Smooth muscle cell (in vitro differentiated cells): ENCODE measurements at regions not wholly inside any gene's neighbourhood (a gene's known extent, or its start where the extent isn't known, plus 50 kb on each side); places are given as distances from the start of the nearest gene placed in this dataset.
"Not testable (repeated sequence)": the region's sequence is repeated elsewhere in the genome, so short reads cannot be mapped to it uniquely, and the experiment has no call there.

Source experiments
- DNase-seq: peaks from one replicate; lab custom pipeline; 2025; ENCODE audit not compliant: unreplicated experiment; lab: John Stamatoyannopoulos, UW
- H2AFZ ChIP-seq: fragments of 200-600 bp; sonication (generic); 2 replicates; pipeline ENCODE4 v1.6.0; 2016; ENCODE audit warnings: antibody characterized with exemption, low read depth, mild to moderate bottlenecking
- H3F3A ChIP-seq: fragments of 200-600 bp; sonication (generic); 2 replicates; pipeline ENCODE4 v1.6.0; 2017; ENCODE audit warnings: antibody characterized with exemption, low read depth
- H3K27ac ChIP-seq: fragments of 200-600 bp; sonication (generic); 2 replicates; pipeline ENCODE4 v1.5.1; 2016; ENCODE audit warnings: low read depth, mild to moderate bottlenecking
- H3K27me3 ChIP-seq: fragments of 200-600 bp; sonication (generic); 2 replicates; pipeline ENCODE4 v1.6.1; 2016; ENCODE audit warnings: low read depth, mild to moderate bottlenecking
- H3K36me3 ChIP-seq: fragments of 200-600 bp; sonication (generic); 2 replicates; pipeline ENCODE4 v1.5.1; 2016; ENCODE audit warnings: low read depth
- H3K4me1 ChIP-seq: fragments of 200-600 bp; sonication (generic); 2 replicates; pipeline ENCODE4 v1.5.1; 2016; ENCODE audit warnings: low read depth
- H3K4me2 ChIP-seq: fragments of 200-600 bp; sonication (generic); 2 replicates; pipeline ENCODE4 v1.6.0; 2016; ENCODE audit warnings: mild to moderate bottlenecking
- H3K4me3 ChIP-seq: fragments of 200-600 bp; sonication (generic); 2 replicates; pipeline ENCODE4 v1.5.1; 2016; ENCODE audit warnings: mild to moderate bottlenecking
- H3K79me2 ChIP-seq: fragments of 200-600 bp; sonication (generic); 2 replicates; pipeline ENCODE4 v1.6.0; 2016; ENCODE audit warnings: low read depth, mild to moderate bottlenecking
- H3K9ac ChIP-seq: fragments of 200-600 bp; sonication (generic); 2 replicates; pipeline ENCODE4 v1.6.0; 2016; ENCODE audit warnings: low read depth
- H3K9me3 ChIP-seq: fragments of 200-600 bp; sonication (generic); replicated peaks from 2 replicates; pipeline ENCODE4 v1.5.1; 2016; ENCODE audit warnings: low read depth
- H4K20me1 ChIP-seq: fragments of 200-600 bp; sonication (generic); 2 replicates; pipeline ENCODE4 v1.6.0; 2016; ENCODE audit warnings: low read depth
- CTCF ChIP-seq: fragments of 200-600 bp; sonication (generic); IDR thresholded peaks from 2 replicates; pipeline ENCODE4 v1.5.1; 2017; ENCODE audit warnings: borderline replicate concordance, mild to moderate bottlenecking, antibody characterized with exemption; ENCODE audit not compliant: insufficient read depth, poor library complexity, severe bottlenecking
- WGBS: methylation state at CpG from one replicate; pipeline ENCODE4 v1.1.7; 2016; ENCODE audit warnings: low lambda C conversion rate; 5-methylcytosine and 5-hydroxymethylcytosine counted together

GRCh38 chr7:17434191-17434590 lies 135.7 kb downstream of the AHR start:
- no peaks in the 10 kb centered on the region for H3K36me3 ChIP-seq
- H3K27ac ChIP-seq: no peak overlapping the region
- no peaks in the 10 kb centered on the region for H3F3A ChIP-seq
- no peaks in the 10 kb centered on the region for H3K27me3 ChIP-seq
- 85% methylated on average over 3 of the region's 3 CpGs for WGBS
- no peak overlapping the region for H2AFZ ChIP-seq
- no peak overlapping the region for H3K4me3 ChIP-seq
- H4K20me1 ChIP-seq: no peaks in the 10 kb centered on the region
- H3K9me3 ChIP-seq: no peaks in the 10 kb centered on the region
- no peak overlapping the region for H3K9ac ChIP-seq
- TF ChIP-seq CTCF: no peak
- H3K4me2 ChIP-seq: no peak overlapping the region
- H3K79me2 ChIP-seq: no peaks in the 10 kb centered on the region
- no peaks in the 10 kb centered on the region for H3K4me1 ChIP-seq
- DNase-seq: no peak

- no peak for TF ChIP-seq CTCF
- Histone ChIP-seq H3K4me3 (no peak overlapping the region), H3K4me2 (no peak overlapping the region), H3K79me2 (no peaks in the 10 kb centered on the region), H3K4me1 (no peaks in the 10 kb centered on the region), H3K27me3 (no peaks in the 10 kb centered on the region), H3K9me3 (no peaks in the 10 kb centered on the region), H4K20me1 (no peaks in the 10 kb centered on the region), H3F3A (no peaks in the 10 kb centered on the region), H3K9ac (no peak overlapping the region), H3K27ac (no peak overlapping the region), H3K36me3 (no peaks in the 10 kb centered on the region), H2AFZ (no peak overlapping the region)
- no peak for DNase-seq
- 93% methylated on average over 6 of the region's 6 CpGs for WGBS
Observed at GRCh38 chr7:17434841-17435692, 136.6 kb downstream of the AHR start.

GRCh38 chr7:17436126-17436525 lies 137.7 kb downstream of the AHR start:
- no peak for TF ChIP-seq CTCF
- Histone ChIP-seq H4K20me1 (no peaks in the 10 kb centered on the region), H3K9ac (no peak overlapping the region), H3F3A (no peaks in the 10 kb centered on the region), H3K27me3 (no peaks in the 10 kb centered on the region), H3K27ac (no peak overlapping the region), H3K4me3 (no peak overlapping the region), H3K36me3 (no peaks in the 10 kb centered on the region), H2AFZ (no peak overlapping the region), H3K79me2 (no peaks in the 10 kb centered on the region), H3K9me3 (no peaks in the 10 kb centered on the region), H3K4me1 (no peaks in the 10 kb centered on the region), H3K4me2 (no peak overlapping the region)
- DNase-seq: no peak
- 59% methylated on average over 2 of the region's 2 CpGs for WGBS

- H3K9ac ChIP-seq: no peak overlapping the region
- H3K4me2 ChIP-seq: no peak overlapping the region
- H3K36me3 ChIP-seq: no peaks in the 10 kb centered on the region
- 100% methylated on average over 1 of the region's 1 CpG for WGBS
- no peak overlapping the region for H3K4me3 ChIP-seq
- H3K27me3 ChIP-seq: no peaks in the 10 kb centered on the region
- no peak for TF ChIP-seq CTCF
- H3F3A ChIP-seq: no peaks in the 10 kb centered on the region
- H3K9me3 ChIP-seq: no peaks in the 10 kb centered on the region
- H3K79me2 ChIP-seq: no peaks in the 10 kb centered on the region
- no peaks in the 10 kb centered on the region for H4K20me1 ChIP-seq
- H2AFZ ChIP-seq: no peak overlapping the region
- no peaks in the 10 kb centered on the region for H3K4me1 ChIP-seq
- no peak overlapping the region for H3K27ac ChIP-seq
- DNase-seq: no peak
Observed at GRCh38 chr7:17437586-17437985, 139.1 kb downstream of the AHR start.

- H3K79me2 ChIP-seq, H3K4me3 ChIP-seq, H3F3A ChIP-seq, H2AFZ ChIP-seq, DNase-seq, H3K4me2 ChIP-seq, H3K4me1 ChIP-seq, H4K20me1 ChIP-seq, H3K36me3 ChIP-seq, H3K27me3 ChIP-seq, H3K9me3 ChIP-seq, H3K27ac ChIP-seq, H3K9ac ChIP-seq: not testable (repeated sequence)
- WGBS: 86% methylated on average over 3 of the region's 3 CpGs
Observed at GRCh38 chr7:17440025-17440784, 141.8 kb downstream of the AHR start.
